K562 (cell line): ENCODE measurements at regions not wholly inside any gene's neighbourhood (a gene's known extent, or its start where the extent isn't known, plus 50 kb on each side); places are given as distances from the start of the nearest gene placed in this dataset.

ENCODE experiments used
- CHD2 ChIP-seq: IDR thresholded peaks from 2 replicates; pipeline ENCODE4 v1.6.1; 2011; ENCODE audit warnings: low read depth, low read length
- EP300 ChIP-seq: IDR thresholded peaks from 2 replicates; pipeline ENCODE4 v1.6.1; 2012; ENCODE audit warnings: low read length, improper control_type of control experiment
- NFYB ChIP-seq: IDR thresholded peaks from 2 replicates; pipeline ENCODE4 v1.6.1; 2011; ENCODE audit warnings: mild to moderate bottlenecking, moderate library complexity; ENCODE audit not compliant: insufficient read length; ENCODE audit errors: extremely low read depth
- POLR2A ChIP-seq: fragments of 450-650 bp; conservative IDR thresholded peaks from 2 replicates; pipeline ENCODE4 v1.6.1; 2016
- ZNF644 ChIP-seq: fragments of 200-800 bp; sonication (Bioruptor generic); IDR thresholded peaks from 2 replicates; pipeline ENCODE4 v1.6.1; 2016; ENCODE audit warnings: low read depth, missing genetic modification characterization, missing compliant biosample characterization
- TF ChIP-seq, protein P1 (sequence below), 3 experiments: IDR thresholded peaks in 2 of 3; conservative IDR thresholded peaks in 1 of 3; 2 replicates each; pipeline ENCODE4 v1.5.1; 2011 to 2012; ENCODE audit warnings: low read length in 3 of 3, mild to moderate bottlenecking in 3 of 3, control low read depth in 2 of 3, improper control_type of control experiment in 1 of 3, inconsistent platforms in 1 of 3, low read depth in 1 of 3, mixed read lengths in 1 of 3, moderate library complexity in 1 of 3; ENCODE audit not compliant: insufficient read depth in 2 of 3
- TF ChIP-seq, protein P2 (sequence below), 2 experiments: fragments of 450-650 bp in 1 of 2; sonication (generic) in 1 of 2; formaldehyde crosslinking in 1 of 2; IDR thresholded peaks in 1 of 2; conservative IDR thresholded peaks in 1 of 2; 2 replicates each; pipeline versions ENCODE4 v1.6.1 to v1.8.1; 2016 to 2023; ENCODE audit warnings: mild to moderate bottlenecking in 2 of 2, moderate library complexity in 2 of 2, inconsistent platforms in 1 of 2, missing genetic modification reagents in 1 of 2

DNA sequence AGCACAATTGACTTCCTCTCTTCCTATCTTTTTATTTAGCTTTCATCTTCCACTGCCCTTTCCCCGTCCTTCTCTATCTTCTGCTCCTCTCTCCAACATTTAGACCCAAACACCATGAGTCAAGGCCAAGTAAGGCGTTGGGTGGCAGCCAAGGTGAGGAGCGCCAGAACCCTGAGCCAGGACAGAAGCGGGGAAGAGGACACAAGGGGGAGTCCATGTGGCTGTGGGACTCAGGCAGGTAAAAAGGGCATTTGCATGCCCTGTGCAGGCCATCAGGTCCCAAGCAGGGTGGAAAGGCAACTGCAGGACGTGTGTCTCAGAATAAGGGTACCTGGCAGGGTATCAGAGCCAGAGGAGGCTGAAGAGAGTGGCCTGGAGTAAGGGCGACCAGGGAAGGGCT, 192.4 kb upstream of the PFKP start:
- TF ChIP-seq POLR2A (no peak), CHD2 (no peak), NFYB (no peak), EP300 (no peak), ZNF644 (tag) (no peak)
- TF ChIP-seq, protein P1, sequence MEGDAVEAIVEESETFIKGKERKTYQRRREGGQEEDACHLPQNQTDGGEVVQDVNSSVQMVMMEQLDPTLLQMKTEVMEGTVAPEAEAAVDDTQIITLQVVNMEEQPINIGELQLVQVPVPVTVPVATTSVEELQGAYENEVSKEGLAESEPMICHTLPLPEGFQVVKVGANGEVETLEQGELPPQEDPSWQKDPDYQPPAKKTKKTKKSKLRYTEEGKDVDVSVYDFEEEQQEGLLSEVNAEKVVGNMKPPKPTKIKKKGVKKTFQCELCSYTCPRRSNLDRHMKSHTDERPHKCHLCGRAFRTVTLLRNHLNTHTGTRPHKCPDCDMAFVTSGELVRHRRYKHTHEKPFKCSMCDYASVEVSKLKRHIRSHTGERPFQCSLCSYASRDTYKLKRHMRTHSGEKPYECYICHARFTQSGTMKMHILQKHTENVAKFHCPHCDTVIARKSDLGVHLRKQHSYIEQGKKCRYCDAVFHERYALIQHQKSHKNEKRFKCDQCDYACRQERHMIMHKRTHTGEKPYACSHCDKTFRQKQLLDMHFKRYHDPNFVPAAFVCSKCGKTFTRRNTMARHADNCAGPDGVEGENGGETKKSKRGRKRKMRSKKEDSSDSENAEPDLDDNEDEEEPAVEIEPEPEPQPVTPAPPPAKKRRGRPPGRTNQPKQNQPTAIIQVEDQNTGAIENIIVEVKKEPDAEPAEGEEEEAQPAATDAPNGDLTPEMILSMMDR (IDR thresholded peaks at IDR 0.05 in 2 of 3, conservative IDR thresholded peaks at IDR 0.05 in 1 of 3; ENCODE audit: insufficient read depth in 2 of 3, low read depth in 1 of 3, low read length in 3 of 3): no peak
- TF ChIP-seq, protein P2, sequence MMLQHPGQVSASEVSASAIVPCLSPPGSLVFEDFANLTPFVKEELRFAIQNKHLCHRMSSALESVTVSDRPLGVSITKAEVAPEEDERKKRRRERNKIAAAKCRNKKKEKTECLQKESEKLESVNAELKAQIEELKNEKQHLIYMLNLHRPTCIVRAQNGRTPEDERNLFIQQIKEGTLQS (IDR thresholded peaks at IDR 0.05): no peak
- TF ChIP-seq, protein P2 (CRISPR knock-in tag; conservative IDR thresholded peaks at IDR 0.05): no peak
